ENCODE measurements at regions not wholly inside any gene's neighbourhood (a gene's known extent, or its start where the extent isn't known, plus 50 kb on each side); places are given as distances from the start of the nearest gene placed in this dataset.

GRCh38 chr3:17969985-17970568 lies 227.6 kb upstream of the TBC1D5 start:
- TF ChIP-seq CTCF (IDR thresholded peaks at IDR 0.05; ENCODE audit: extremely low read depth, insufficient read depth, missing control alignments): no peak
- DNase-seq (ENCODE audit: low spot score): no peak
- in situ Hi-C loops (cut with MboI; ENCODE audit: low pct_unique_long_range_greater_than_20kb, low sequenced_read_pairs, unreplicated experiment): no loop called here

DNA sequence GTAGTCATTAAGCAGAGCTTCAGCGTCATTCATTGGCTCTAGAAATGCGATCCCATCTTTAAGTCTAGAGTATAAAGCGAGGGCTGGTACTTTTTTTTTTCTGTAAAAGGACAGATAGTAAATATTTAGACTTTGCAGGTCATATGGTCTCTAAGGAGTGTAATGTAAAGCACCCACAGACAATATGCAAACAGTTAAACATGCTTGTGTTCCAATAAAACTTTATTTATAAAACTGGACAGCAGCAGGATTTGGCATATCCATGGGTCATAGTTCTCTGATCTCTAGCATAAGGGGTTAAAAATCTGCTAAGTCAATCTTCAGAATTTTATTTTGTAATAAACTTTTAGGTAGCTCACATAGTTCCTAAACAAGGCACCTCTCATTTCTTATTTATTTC lies 226.8 kb upstream of the TBC1D5 start:
- no peak for DNase-seq (ENCODE audit: low spot score)
- in situ Hi-C loops (cut with MboI; ENCODE audit: low pct_unique_long_range_greater_than_20kb, low sequenced_read_pairs, unreplicated experiment): no loop called here

GRCh38 chr3:17967953-17968607 lies 225.6 kb upstream of the TBC1D5 start:
- DNase-seq (ENCODE audit: low spot score): no peak
- in situ Hi-C loops (cut with MboI; ENCODE audit: low pct_unique_long_range_greater_than_20kb, low sequenced_read_pairs, unreplicated experiment): no loop called here

More for the DNA sequence above, 226.8 kb upstream of the TBC1D5 start:
- TF ChIP-seq CTCF (IDR thresholded peaks at IDR 0.05; ENCODE audit: extremely low read depth, insufficient read depth, missing control alignments): no peak

GRCh38 chr3:17967111-17967510 lies 224.7 kb upstream of the TBC1D5 start:
- in situ Hi-C loops (cut with MboI; ENCODE audit: low pct_unique_long_range_greater_than_20kb, low sequenced_read_pairs, unreplicated experiment): no loop called here
- no peak for TF ChIP-seq CTCF (IDR thresholded peaks at IDR 0.05; ENCODE audit: extremely low read depth, insufficient read depth, missing control alignments)
- no peak for DNase-seq (ENCODE audit: low spot score)

More at GRCh38 chr3:17967953-17968607, 225.6 kb upstream of the TBC1D5 start:
- TF ChIP-seq CTCF (IDR thresholded peaks at IDR 0.05; ENCODE audit: extremely low read depth, insufficient read depth, missing control alignments): no peak

DNA sequence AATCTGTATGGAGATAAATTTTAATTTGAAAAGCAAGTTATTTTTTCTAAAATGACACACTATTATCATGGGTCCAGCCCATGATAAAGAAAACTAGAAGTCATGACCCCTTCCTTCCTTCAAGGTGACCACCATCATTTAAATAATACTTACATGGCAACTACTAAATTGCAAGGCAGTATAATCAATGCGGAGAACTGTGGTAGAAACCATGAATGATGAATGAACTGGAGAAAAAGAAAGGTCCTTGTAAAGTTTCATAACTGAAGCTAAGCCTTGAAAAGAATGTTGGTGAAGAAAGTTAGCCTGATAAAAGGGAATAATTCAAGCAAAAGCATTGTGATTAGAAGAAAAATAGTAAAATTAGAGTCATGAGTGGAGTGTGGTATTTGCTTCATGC lies 222.9 kb upstream of the TBC1D5 start:
- in situ Hi-C loops (cut with MboI; ENCODE audit: low pct_unique_long_range_greater_than_20kb, low sequenced_read_pairs, unreplicated experiment): no loop called here
- DNase-seq (ENCODE audit: low spot score): no peak
- no peak for TF ChIP-seq CTCF (IDR thresholded peaks at IDR 0.05; ENCODE audit: extremely low read depth, insufficient read depth, missing control alignments)

DNA sequence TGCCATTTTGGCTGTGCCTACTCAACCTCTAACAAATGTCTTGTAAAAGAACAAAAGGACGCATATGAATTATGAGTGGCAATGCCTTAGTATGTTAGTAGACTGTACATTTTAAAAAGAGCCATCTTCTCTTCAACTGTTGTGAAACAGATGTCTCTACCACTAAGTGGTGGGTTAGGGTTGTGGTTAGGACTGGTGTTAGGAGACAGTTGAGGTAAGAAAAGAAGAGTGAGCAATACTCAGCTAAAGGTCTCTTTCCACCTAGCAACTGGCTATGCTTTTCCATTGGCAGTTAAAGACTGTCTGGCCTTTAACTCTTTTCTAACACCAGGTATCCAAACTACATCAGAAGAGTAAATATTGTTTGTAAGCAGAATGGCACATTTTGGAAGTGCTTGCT lies 221.7 kb upstream of the TBC1D5 start:
- DNase-seq (ENCODE audit: low spot score): no peak
- TF ChIP-seq CTCF (IDR thresholded peaks at IDR 0.05; ENCODE audit: extremely low read depth, insufficient read depth, missing control alignments): no peak
- in situ Hi-C loops (cut with MboI; ENCODE audit: low pct_unique_long_range_greater_than_20kb, low sequenced_read_pairs, unreplicated experiment): no loop called here

Measured in GM13977 (cell line).